Neuronal stem cell (in vitro differentiated cells): ENCODE measurements at regions not wholly inside any gene's neighbourhood (a gene's known extent, or its start where the extent isn't known, plus 50 kb on each side); places are given as distances from the start of the nearest gene placed in this dataset.

Source experiments
- DNase-seq: peaks from one replicate; pipeline ENCODE4 v3.0.0-alpha.2; 2013; ENCODE audit warnings: low spot score
- H2AFZ ChIP-seq: one replicate; pipeline ENCODE4 v1.6.1; 2013; ENCODE audit warnings: mild to moderate bottlenecking, low read length, inconsistent platforms
- H2AK5ac ChIP-seq: 2 replicates; pipeline ENCODE4 v1.6.1; 2013; ENCODE audit warnings: low read depth, mild to moderate bottlenecking, inconsistent platforms, low read length, moderate library complexity, mixed read lengths
- H2BK120ac ChIP-seq: 2 replicates; pipeline ENCODE4 v1.6.1; 2013; ENCODE audit warnings: low read depth, mild to moderate bottlenecking, inconsistent platforms, low read length, moderate library complexity, mixed read lengths
- H2BK12ac ChIP-seq: one replicate; pipeline ENCODE4 v1.6.1; 2013; ENCODE audit warnings: low read length, inconsistent platforms
- H2BK15ac ChIP-seq: 2 replicates; pipeline ENCODE4 v1.6.1; 2013; ENCODE audit warnings: mild to moderate bottlenecking, low read length, inconsistent platforms, mixed read lengths
- H2BK5ac ChIP-seq: one replicate; pipeline ENCODE4 v1.6.1; 2013; ENCODE audit warnings: inconsistent platforms, mild to moderate bottlenecking, low read length, moderate library complexity
- H3K14ac ChIP-seq: one replicate; pipeline ENCODE4 v1.6.1; 2013; ENCODE audit warnings: low read length, inconsistent platforms
- H3K18ac ChIP-seq: 2 replicates; pipeline ENCODE4 v1.6.1; 2013; ENCODE audit warnings: low read length, inconsistent platforms
- H3K23ac ChIP-seq: 2 replicates; pipeline ENCODE4 v1.6.1; 2013; ENCODE audit warnings: low read depth, mild to moderate bottlenecking, mixed read lengths, low read length, inconsistent platforms; ENCODE audit not compliant: poor library complexity
- H3K27ac ChIP-seq: replicated peaks from 3 replicates; pipeline ENCODE4 v1.5.1; 2013; ENCODE audit warnings: low read length, inconsistent platforms
- H3K27me3 ChIP-seq, 3 experiments: 2 replicates each; pipeline ENCODE4 v1.6.1; 2013; ENCODE audit warnings: low read length in 3 of 3, mild to moderate bottlenecking in 2 of 3, inconsistent platforms in 1 of 3, low read depth in 1 of 3, mixed read lengths in 1 of 3, moderate library complexity in 1 of 3; ENCODE audit not compliant: control insufficient read depth in 3 of 3, insufficient read depth in 3 of 3
- H3K36me3 ChIP-seq, 2 donors: replicated peaks in 1 of 2; 2 replicates each; pipeline ENCODE4 v1.6.1; 2013; ENCODE audit warnings: low read length in 2 of 2; ENCODE audit not compliant: control insufficient read depth in 2 of 2, insufficient read depth in 2 of 2
- H3K4ac ChIP-seq: 2 replicates; pipeline ENCODE4 v1.6.1; 2013; ENCODE audit warnings: inconsistent platforms, mild to moderate bottlenecking, low read length, moderate library complexity
- H3K4me1 ChIP-seq, 2 donors: 1 replicate in 1 of 2; 2 replicates in 1 of 2; pipeline ENCODE4 v1.6.1; 2013; ENCODE audit warnings: low read length in 2 of 2, low read depth in 1 of 2; ENCODE audit not compliant: control insufficient read depth in 2 of 2, insufficient read depth in 1 of 2
- H3K4me2 ChIP-seq: one replicate; pipeline ENCODE4 v1.6.1; 2013; ENCODE audit warnings: mild to moderate bottlenecking, low read length, inconsistent platforms; ENCODE audit not compliant: insufficient read depth, poor library complexity, severe bottlenecking
- H3K4me3 ChIP-seq, 2 donors: 2 replicates each; pipeline ENCODE4 v1.5.1; 2013; ENCODE audit warnings: low read length in 2 of 2, mild to moderate bottlenecking in 2 of 2, inconsistent platforms in 1 of 2, moderate library complexity in 1 of 2
- H3K79me1 ChIP-seq: one replicate; pipeline ENCODE4 v1.6.1; 2013; ENCODE audit warnings: low read depth, mild to moderate bottlenecking, inconsistent platforms, low read length, moderate library complexity
- H3K9ac ChIP-seq: one replicate; pipeline ENCODE4 v1.6.1; 2013; ENCODE audit warnings: mild to moderate bottlenecking, low read depth, low read length, inconsistent platforms; ENCODE audit not compliant: poor library complexity
- H3K9me3 ChIP-seq, 2 donors: replicated peaks in 1 of 2; 2 replicates each; pipeline versions ENCODE3 to v1.6.1; 2013; ENCODE audit warnings: low read length in 2 of 2, mild to moderate bottlenecking in 2 of 2, inconsistent platforms in 1 of 2, low read depth in 1 of 2, mixed read lengths in 1 of 2, moderate library complexity in 1 of 2; ENCODE audit not compliant: control insufficient read depth in 2 of 2, insufficient read depth in 1 of 2
- H4K8ac ChIP-seq: one replicate; pipeline ENCODE4 v1.6.1; 2013; ENCODE audit warnings: low read depth, mild to moderate bottlenecking, inconsistent platforms, low read length, moderate library complexity
- H4K91ac ChIP-seq: one replicate; pipeline ENCODE4 v1.6.1; 2013; ENCODE audit warnings: low read length, low read depth, mild to moderate bottlenecking, inconsistent platforms; ENCODE audit not compliant: poor library complexity
- WGBS, 2 donors: extraction: QIAGEN DNeasy Blood & Tissue Kit; methylation state at CpG; one replicate each; pipeline ENCODE4 v1.1.7; 2013; ENCODE audit warnings: missing lambda C conversion rate in 2 of 2, mixed read lengths in 1 of 2; ENCODE audit not compliant: insufficient read length in 2 of 2, insufficient replicate concordance in 1 of 2; ENCODE audit errors: extremely low coverage in 2 of 2; 5-methylcytosine and 5-hydroxymethylcytosine counted together

DNA sequence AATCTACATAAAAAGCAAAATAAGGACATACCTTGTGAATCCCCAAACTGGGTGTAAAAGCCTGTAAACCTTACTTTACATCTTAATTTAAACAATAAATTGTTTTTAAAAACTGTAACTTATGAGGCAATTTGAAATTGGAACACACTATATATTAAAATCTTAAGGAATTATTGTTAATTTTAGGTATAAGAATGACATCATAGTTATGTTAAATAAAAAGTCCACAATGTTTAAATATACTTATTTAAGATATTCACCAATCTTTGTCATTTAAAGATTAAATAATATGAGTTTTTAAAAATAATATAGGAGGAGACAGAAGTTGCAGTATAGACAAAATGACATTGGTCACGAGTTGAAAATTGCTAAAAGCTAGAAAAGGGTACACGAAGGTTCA is 621.9 kb upstream of the POU3F2 start:
- no CpG with 5 or more reads among the region's 2 CpGs for WGBS, 2 donors
- Histone ChIP-seq H2BK120ac (no peak overlapping the region), H3K14ac (no peak overlapping the region)

GRCh38 chr6:98215531-98215930 is 618.8 kb upstream of the POU3F2 start:
- no peak overlapping the region for H3K9ac ChIP-seq

More for the DNA sequence above, 621.9 kb upstream of the POU3F2 start:
- no peak overlapping the region for H2BK5ac ChIP-seq
- H3K9me3 ChIP-seq: no peaks in the 10 kb centered on the region
- no peak overlapping the region for H3K27ac ChIP-seq
- H3K79me1 ChIP-seq: no peaks in the 10 kb centered on the region
- no peak overlapping the region for H3K4me3 ChIP-seq
- no peak overlapping the region for H4K8ac ChIP-seq
- H2AK5ac ChIP-seq: no peak overlapping the region
- H4K91ac ChIP-seq: no peak overlapping the region
- no peak overlapping the region for H2AFZ ChIP-seq
- no peak overlapping the region for H3K9ac ChIP-seq
- no peak overlapping the region for H2BK12ac ChIP-seq
- no peak overlapping the region for H2BK15ac ChIP-seq
- no peak overlapping the region for H3K4ac ChIP-seq
- no peak overlapping the region for H3K23ac ChIP-seq
- no peaks in the 10 kb centered on the region for H3K27me3 ChIP-seq
- no peaks in the 10 kb centered on the region for H3K4me1 ChIP-seq
- H3K18ac ChIP-seq: no peak overlapping the region
- H3K4me2 ChIP-seq: no peak overlapping the region
- DNase-seq: no peak
- no peaks in the 10 kb centered on the region for H3K36me3 ChIP-seq

GRCh38 chr6:98230250-98230649 is 604.1 kb upstream of the POU3F2 start:
- Histone ChIP-seq H3K4ac (no peak overlapping the region), H3K14ac (no peak overlapping the region), H3K27ac (no peak overlapping the region), H2BK120ac (no peak overlapping the region), H3K4me2 (no peak overlapping the region), H4K91ac (no peak overlapping the region), H3K9me3 (peaks cover 3 to 12% of the 10 kb centered on the region in 2 donors), H2BK5ac (no peak overlapping the region), H4K8ac (no peak overlapping the region), H3K27me3 (no peaks in the 10 kb centered on the region), H2AK5ac (no peak overlapping the region), H3K18ac (no peak overlapping the region), H3K9ac (no peak overlapping the region), H2AFZ (no peak overlapping the region), H3K23ac (no peak overlapping the region), H2BK15ac (no peak overlapping the region), H3K4me1 (no peaks in the 10 kb centered on the region), H3K4me3 (no peak overlapping the region), H2BK12ac (no peak overlapping the region), H3K79me1 (no peaks in the 10 kb centered on the region), H3K36me3 (no peaks in the 10 kb centered on the region)
- no peak for DNase-seq
- no CpG with 5 or more reads among the region's 1 CpG for WGBS, 2 donors

More at GRCh38 chr6:98215531-98215930, 618.8 kb upstream of the POU3F2 start:
- Histone ChIP-seq H3K4me2 (no peak overlapping the region), H3K4me1 (no peaks in the 10 kb centered on the region), H2BK15ac (no peak overlapping the region), H2BK5ac (no peak overlapping the region), H2AK5ac (no peak overlapping the region), H3K36me3 (no peaks in the 10 kb centered on the region), H3K14ac (no peak overlapping the region), H2BK120ac (no peak overlapping the region), H2AFZ (no peak overlapping the region), H2BK12ac (no peak overlapping the region), H3K79me1 (no peaks in the 10 kb centered on the region), H3K9me3 (no peaks in the 10 kb centered on the region), H3K27me3 (no peaks in the 10 kb centered on the region), H3K27ac (no peak overlapping the region), H4K91ac (no peak overlapping the region), H3K23ac (no peak overlapping the region), H4K8ac (no peak overlapping the region), H3K4me3 (no peak overlapping the region), H3K4ac (no peak overlapping the region), H3K18ac (no peak overlapping the region)
- no peak for DNase-seq

DNA sequence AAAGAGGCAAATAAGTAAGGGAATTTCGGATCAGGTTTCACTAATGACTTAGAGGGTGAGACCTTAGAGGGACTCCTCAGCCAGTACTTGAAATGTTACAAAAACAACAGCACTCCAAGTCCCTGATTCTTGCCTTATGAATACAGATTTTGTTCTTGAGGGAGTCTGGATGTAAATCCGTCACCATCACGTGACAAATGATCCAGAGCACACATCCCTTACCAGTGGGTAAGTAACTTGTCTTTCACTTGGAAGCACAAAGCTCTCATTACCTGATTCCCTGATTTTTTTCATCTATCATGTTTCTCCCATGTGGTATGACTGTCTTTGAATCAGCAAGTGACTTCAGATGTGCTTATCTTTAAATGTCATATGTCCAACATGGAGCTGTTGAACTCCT is 595.3 kb upstream of the POU3F2 start:
- H3K4me1 ChIP-seq: no peaks in the 10 kb centered on the region
- no peak overlapping the region for H2AK5ac ChIP-seq
- H2BK5ac ChIP-seq: no peak overlapping the region
- H3K4me3 ChIP-seq: no peak overlapping the region
- DNase-seq: no peak
- no peak overlapping the region for H3K4me2 ChIP-seq
- no peak overlapping the region for H2BK12ac ChIP-seq
- no peaks in the 10 kb centered on the region for H3K27me3 ChIP-seq
- no peak overlapping the region for H2AFZ ChIP-seq
- no peak overlapping the region for H4K91ac ChIP-seq
- H2BK120ac ChIP-seq: no peak overlapping the region
- H3K9me3 ChIP-seq: no peaks in the 10 kb centered on the region
- H4K8ac ChIP-seq: no peak overlapping the region
- H3K14ac ChIP-seq: no peak overlapping the region
- H3K36me3 ChIP-seq: no peaks in the 10 kb centered on the region
- no CpG with 5 or more reads among the region's 3 CpGs for WGBS, 2 donors
- H2BK15ac ChIP-seq: no peak overlapping the region
- H3K9ac ChIP-seq: no peak overlapping the region
- no peaks in the 10 kb centered on the region for H3K79me1 ChIP-seq
- H3K23ac ChIP-seq: no peak overlapping the region
- no peak overlapping the region for H3K4ac ChIP-seq
- H3K27ac ChIP-seq: no peak overlapping the region
- H3K18ac ChIP-seq: no peak overlapping the region
